AG04450 (cell line): ENCODE measurements at regions not wholly inside any gene's neighbourhood (a gene's known extent, or its start where the extent isn't known, plus 50 kb on each side); places are given as distances from the start of the nearest gene placed in this dataset.

Source experiments
- CTCF ChIA-PET: fragments of 300-600, 350-600 bp; formaldehyde crosslinking; extraction: SDS; loops from one replicate; lab custom pipeline; 2022; ENCODE audit warnings: antibody characterized with exemption, inconsistent platforms; lab: Charles Lee
- POLR2A ChIA-PET: fragments of 350-600 bp; formaldehyde crosslinking; extraction: SDS; loops from one replicate; lab custom pipeline; 2021; ENCODE audit warnings: antibody characterized with exemption, inconsistent platforms; lab: Yijun Ruan, JAX
- DNase-seq: peaks from one replicate; pipeline ENCODE4 v3.0.0-alpha.2; 2011; ENCODE audit warnings: low read depth, low spot score
- H3K27ac ChIP-seq: one replicate; pipeline ENCODE4 v1.5.1; 2012; ENCODE audit warnings: low read depth, low read length, control low read depth
- H3K27me3 ChIP-seq: one replicate; pipeline ENCODE4 v1.6.0; 2012; ENCODE audit warnings: low read length; ENCODE audit not compliant: control insufficient read depth, insufficient read depth
- H3K4me3 ChIP-seq: 2 replicates; pipeline ENCODE4 v1.5.1; 2011; ENCODE audit warnings: mild to moderate bottlenecking, low read depth, low read length, control low read depth
- H3K9me3 ChIP-seq: 2 replicates; pipeline ENCODE4 v1.5.1; 2012; ENCODE audit warnings: low read length; ENCODE audit not compliant: control insufficient read depth, insufficient read depth
- TF ChIP-seq, protein P1 (sequence below): IDR thresholded peaks from 2 replicates; pipeline ENCODE4 v1.5.1; 2011; ENCODE audit warnings: low read depth, low read length, control low read depth, inconsistent platforms

DNA sequence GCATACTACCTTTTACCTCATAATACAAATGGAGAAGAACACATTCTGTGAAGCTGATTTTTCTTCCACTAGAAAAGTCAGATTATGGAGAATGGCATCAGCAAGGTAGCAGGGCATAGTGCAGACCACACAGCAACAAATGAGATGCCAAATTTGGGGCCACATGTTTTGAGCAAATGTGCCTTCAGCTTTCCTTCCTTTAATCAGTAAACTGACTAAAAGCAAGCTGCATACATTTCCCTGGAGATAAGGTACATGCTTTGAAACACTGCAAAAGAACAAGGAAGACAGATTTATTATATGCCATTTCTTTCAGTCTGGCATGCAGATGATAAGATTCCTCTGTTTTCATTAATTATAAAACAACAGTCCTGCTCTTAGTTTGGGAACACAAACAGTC, 67.1 kb upstream of the GUCY1A1 start:
- no peak overlapping the region for H3K27ac ChIP-seq
- TF ChIP-seq, protein P1, sequence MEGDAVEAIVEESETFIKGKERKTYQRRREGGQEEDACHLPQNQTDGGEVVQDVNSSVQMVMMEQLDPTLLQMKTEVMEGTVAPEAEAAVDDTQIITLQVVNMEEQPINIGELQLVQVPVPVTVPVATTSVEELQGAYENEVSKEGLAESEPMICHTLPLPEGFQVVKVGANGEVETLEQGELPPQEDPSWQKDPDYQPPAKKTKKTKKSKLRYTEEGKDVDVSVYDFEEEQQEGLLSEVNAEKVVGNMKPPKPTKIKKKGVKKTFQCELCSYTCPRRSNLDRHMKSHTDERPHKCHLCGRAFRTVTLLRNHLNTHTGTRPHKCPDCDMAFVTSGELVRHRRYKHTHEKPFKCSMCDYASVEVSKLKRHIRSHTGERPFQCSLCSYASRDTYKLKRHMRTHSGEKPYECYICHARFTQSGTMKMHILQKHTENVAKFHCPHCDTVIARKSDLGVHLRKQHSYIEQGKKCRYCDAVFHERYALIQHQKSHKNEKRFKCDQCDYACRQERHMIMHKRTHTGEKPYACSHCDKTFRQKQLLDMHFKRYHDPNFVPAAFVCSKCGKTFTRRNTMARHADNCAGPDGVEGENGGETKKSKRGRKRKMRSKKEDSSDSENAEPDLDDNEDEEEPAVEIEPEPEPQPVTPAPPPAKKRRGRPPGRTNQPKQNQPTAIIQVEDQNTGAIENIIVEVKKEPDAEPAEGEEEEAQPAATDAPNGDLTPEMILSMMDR, result no peak
- CTCF ChIA-PET, result interaction anchor here (1.3 kb wide), 1 partner anchor 354 kb away, joined by 3 read pairs; the partner anchor contains the start of gene CTSO
- H3K4me3 ChIP-seq, result no peak overlapping the region
- POLR2A ChIA-PET, result no interaction called here
- H3K27me3 ChIP-seq, result no peaks in the 10 kb centered on the region
- H3K9me3 ChIP-seq, result no peaks in the 10 kb centered on the region
- no peak for DNase-seq

- DNase-seq, result no peak
- TF ChIP-seq, protein P1, result no peak
- Histone ChIP-seq H3K4me3 (no peak overlapping the region), H3K27ac (no peak overlapping the region), H3K9me3 (no peaks in the 10 kb centered on the region), H3K27me3 (no peaks in the 10 kb centered on the region)
- ChIA-PET POLR2A (no interaction called here), CTCF (no interaction called here)
These were observed 67.6 kb upstream of the GUCY1A1 start for GRCh38 chr4:155599085-155599484.

GRCh38 chr4:155597933-155598451, 68.7 kb upstream of the GUCY1A1 start:
- no peak overlapping the region for H3K27ac ChIP-seq
- H3K4me3 ChIP-seq, result no peak overlapping the region
- POLR2A ChIA-PET, result no interaction called here
- no peaks in the 10 kb centered on the region for H3K9me3 ChIP-seq
- CTCF ChIA-PET, result interaction anchor here (0.6 kb wide), 1 partner anchor 69 kb away, joined by 3 read pairs; the partner anchor contains the start of gene GUCY1A1
- TF ChIP-seq, protein P1, result no peak
- no peak for DNase-seq
- H3K27me3 ChIP-seq, result no peaks in the 10 kb centered on the region

GRCh38 chr4:155597281-155597680, 69.4 kb upstream of the GUCY1A1 start:
- H3K4me3 ChIP-seq, result no peak overlapping the region
- no peak for DNase-seq
- no peaks in the 10 kb centered on the region for H3K27me3 ChIP-seq
- no peak overlapping the region for H3K27ac ChIP-seq
- ChIA-PET CTCF (no interaction called here), POLR2A (no interaction called here)
- TF ChIP-seq, protein P1, result no peak
- no peaks in the 10 kb centered on the region for H3K9me3 ChIP-seq

DNA sequence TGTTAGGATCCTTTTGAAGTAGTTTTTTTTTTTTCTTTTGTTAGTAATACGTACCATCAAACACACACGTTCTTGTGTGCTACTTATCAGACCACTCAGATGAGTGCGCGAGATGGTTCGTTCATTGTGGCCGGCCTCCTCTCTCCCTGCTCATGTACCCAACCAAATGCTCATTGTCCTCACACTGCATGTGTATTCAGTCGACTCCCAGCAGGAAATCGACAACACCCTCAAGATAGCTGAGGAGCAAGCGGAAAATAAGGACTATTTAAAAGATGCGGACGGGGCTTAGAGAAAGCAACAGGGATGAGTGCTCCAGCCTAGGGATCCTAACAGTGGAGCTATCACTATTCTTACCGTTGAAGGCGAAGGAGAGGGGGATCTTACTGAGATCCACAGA, 72.9 kb upstream of the GUCY1A1 start:
- H3K4me3 ChIP-seq, result no peak overlapping the region
- H3K9me3 ChIP-seq, result no peaks in the 10 kb centered on the region
- H3K27ac ChIP-seq, result no peak overlapping the region
- TF ChIP-seq, protein P1, result no peak
- no peak for DNase-seq
- no peaks in the 10 kb centered on the region for H3K27me3 ChIP-seq
- ChIA-PET CTCF (no interaction called here), POLR2A (no interaction called here)
